Tibial nerve (tissue), 4 donors: ENCODE measurements at regions not wholly inside any gene's neighbourhood (a gene's known extent, or its start where the extent isn't known, plus 50 kb on each side); places are given as distances from the start of the nearest gene placed in this dataset.
"Not testable (repeated sequence)": the region's sequence is repeated elsewhere in the genome, so short reads cannot be mapped to it uniquely, and the experiment has no call there.

Experiments
- DNase-seq, 2 donors: peaks; one replicate each; pipeline ENCODE4 v3.0.0-alpha.2; 2019; ENCODE audit warnings: low spot score in 2 of 2
- H3K27ac ChIP-seq, 4 donors: fragments of 200-600 bp; sonication (generic) in 3 of 4; one replicate each; pipeline ENCODE4 v1.5.1; 2017 to 2019; ENCODE audit warnings: mild to moderate bottlenecking in 1 of 4
- H3K27me3 ChIP-seq, 2 donors: fragments of 200-600 bp; sonication (generic) in 1 of 2; one replicate each; pipeline versions ENCODE4 v1.5.1 to v1.6.0; 2017 to 2019
- H3K36me3 ChIP-seq, 3 donors: fragments of 200-600 bp; sonication (generic); one replicate each; pipeline ENCODE4 v1.5.1; 2018 to 2019
- H3K4me1 ChIP-seq, 4 donors: fragments of 200-600 bp; sonication (generic) in 3 of 4; one replicate each; pipeline ENCODE4 v1.5.1; 2017 to 2019
- H3K4me3 ChIP-seq, 4 donors: fragments of 200-600 bp; sonication (generic) in 3 of 4; one replicate each; pipeline ENCODE4 v1.5.1; 2017 to 2019; ENCODE audit warnings: mild to moderate bottlenecking in 1 of 4, moderate library complexity in 1 of 4
- H3K9me3 ChIP-seq, 4 donors: fragments of 200-600 bp; sonication (generic) in 3 of 4; one replicate each; pipeline ENCODE4 v1.5.1; 2017 to 2019
- EP300 ChIP-seq, 2 donors: sonication (generic); formaldehyde crosslinking; IDR thresholded peaks; one replicate each; pipeline ENCODE4 v1.6.1; 2017; ENCODE audit warnings: antibody characterized with exemption in 2 of 2, mild to moderate bottlenecking in 1 of 2
- POLR2A ChIP-seq, 2 donors: fragments of 450-650 bp; IDR thresholded peaks; one replicate each; pipeline ENCODE4 v1.6.1; 2017; ENCODE audit warnings: antibody characterized with exemption in 2 of 2, mild to moderate bottlenecking in 2 of 2, moderate library complexity in 2 of 2
- WGBS, 2 donors: methylation state at CpG; one replicate each; pipeline ENCODE4 v1.1.5; 2018; 5-methylcytosine and 5-hydroxymethylcytosine counted together
- TF ChIP-seq, protein P1 (sequence below), 5 experiments: fragments of 200-600 bp in 3 of 5; fragments of 450-650 bp in 2 of 5; sonication (generic) in 3 of 5; IDR thresholded peaks; one replicate each; pipeline ENCODE4 v1.5.1; 2016 to 2019; ENCODE audit warnings: antibody characterized with exemption in 5 of 5, mild to moderate bottlenecking in 3 of 5, moderate library complexity in 2 of 5

DNA sequence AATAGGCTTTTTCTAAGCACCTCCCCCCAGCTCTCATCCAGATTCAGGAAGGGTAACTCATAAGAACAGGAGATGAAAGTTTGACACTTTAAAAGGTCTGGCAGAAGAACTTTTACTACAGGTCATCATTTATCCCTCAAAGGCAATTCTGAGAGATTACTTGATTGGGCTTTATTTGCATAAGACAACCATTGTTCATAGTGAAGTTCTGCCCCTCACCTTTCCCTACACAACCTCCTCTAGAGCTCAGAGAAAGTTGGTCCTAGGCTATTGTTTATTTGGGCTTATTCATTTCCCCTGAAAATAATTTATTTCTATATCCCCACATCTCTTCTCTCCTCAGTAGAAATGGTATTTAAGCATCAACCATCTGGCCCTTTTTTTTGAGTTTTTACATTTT lies 568.4 kb downstream of the ZNF608 start:
- no peaks in the 10 kb centered on the region for H3K4me1 ChIP-seq
- no peaks in the 10 kb centered on the region for H3K27me3 ChIP-seq
- H3K4me3 ChIP-seq = no peak overlapping the region
- no peak for DNase-seq
- TF ChIP-seq, protein P1, sequence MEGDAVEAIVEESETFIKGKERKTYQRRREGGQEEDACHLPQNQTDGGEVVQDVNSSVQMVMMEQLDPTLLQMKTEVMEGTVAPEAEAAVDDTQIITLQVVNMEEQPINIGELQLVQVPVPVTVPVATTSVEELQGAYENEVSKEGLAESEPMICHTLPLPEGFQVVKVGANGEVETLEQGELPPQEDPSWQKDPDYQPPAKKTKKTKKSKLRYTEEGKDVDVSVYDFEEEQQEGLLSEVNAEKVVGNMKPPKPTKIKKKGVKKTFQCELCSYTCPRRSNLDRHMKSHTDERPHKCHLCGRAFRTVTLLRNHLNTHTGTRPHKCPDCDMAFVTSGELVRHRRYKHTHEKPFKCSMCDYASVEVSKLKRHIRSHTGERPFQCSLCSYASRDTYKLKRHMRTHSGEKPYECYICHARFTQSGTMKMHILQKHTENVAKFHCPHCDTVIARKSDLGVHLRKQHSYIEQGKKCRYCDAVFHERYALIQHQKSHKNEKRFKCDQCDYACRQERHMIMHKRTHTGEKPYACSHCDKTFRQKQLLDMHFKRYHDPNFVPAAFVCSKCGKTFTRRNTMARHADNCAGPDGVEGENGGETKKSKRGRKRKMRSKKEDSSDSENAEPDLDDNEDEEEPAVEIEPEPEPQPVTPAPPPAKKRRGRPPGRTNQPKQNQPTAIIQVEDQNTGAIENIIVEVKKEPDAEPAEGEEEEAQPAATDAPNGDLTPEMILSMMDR (IDR thresholded peaks at IDR 0.05) = no peak
- TF ChIP-seq POLR2A (IDR thresholded peaks at IDR 0.05) (no peak), EP300 (IDR thresholded peaks at IDR 0.05) (no peak)
- H3K36me3 ChIP-seq = no peaks in the 10 kb centered on the region
- no peak overlapping the region for H3K27ac ChIP-seq
- H3K9me3 ChIP-seq = peaks cover 0 to 7% (median 0%) of the 10 kb centered on the region in 4 donors

DNA sequence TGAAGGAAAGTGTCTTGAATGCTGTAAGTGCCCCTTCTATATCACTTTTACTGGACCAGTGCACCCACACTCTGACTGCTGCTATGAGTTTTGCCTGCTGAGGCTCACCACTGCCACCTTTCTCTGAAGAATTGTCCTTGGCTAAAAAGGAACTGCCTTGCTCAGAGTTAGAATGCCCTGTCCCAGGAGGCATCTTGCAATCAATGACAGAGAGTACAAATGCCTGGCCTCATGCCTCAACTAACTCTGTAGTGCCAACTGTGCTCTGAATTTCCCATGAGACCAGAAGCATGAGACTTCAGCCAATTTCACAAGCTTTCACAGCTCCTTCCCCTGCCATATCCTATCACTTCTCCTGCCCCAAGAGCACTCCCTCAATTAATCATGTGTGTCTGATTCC lies 569.7 kb downstream of the ZNF608 start:
- Histone ChIP-seq H3K36me3 (no peaks in the 10 kb centered on the region), H3K4me3 (no peak overlapping the region), H3K9me3 (peaks cover 0 to 20% (median 5%) of the 10 kb centered on the region in 4 donors), H3K27ac (no peak overlapping the region), H3K27me3 (no peaks in the 10 kb centered on the region), H3K4me1 (no peaks in the 10 kb centered on the region)
- TF ChIP-seq, protein P1 (IDR thresholded peaks at IDR 0.05) = no peak
- TF ChIP-seq POLR2A (IDR thresholded peaks at IDR 0.05) (no peak), EP300 (IDR thresholded peaks at IDR 0.05) (peak in 1 of 2 donors; percentile 9)
- DNase-seq = no peak

DNA sequence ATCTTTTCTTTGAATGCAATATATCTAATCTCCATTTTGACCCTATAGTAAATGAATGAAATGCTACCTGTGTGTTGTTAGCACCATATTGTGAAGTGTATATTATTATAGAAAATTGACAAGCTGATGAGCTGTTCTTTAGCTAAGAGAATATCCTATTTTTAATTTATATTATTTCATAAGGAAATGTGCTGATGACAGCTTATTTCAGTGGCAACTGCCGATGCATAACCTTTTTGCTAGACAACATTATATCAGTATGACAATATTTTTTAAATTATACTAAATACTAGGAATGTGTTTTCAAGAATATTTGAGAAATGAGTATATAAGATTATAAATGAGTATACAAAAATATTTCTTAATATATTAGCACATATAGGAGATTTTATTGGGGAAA lies 573.1 kb downstream of the ZNF608 start:
- no peak for TF ChIP-seq POLR2A (IDR thresholded peaks at IDR 0.05)
- TF ChIP-seq, protein P1 (IDR thresholded peaks at IDR 0.05) = no peak
- TF ChIP-seq EP300 (IDR thresholded peaks at IDR 0.05) = no peak
- Histone ChIP-seq H3K36me3 (no peaks in the 10 kb centered on the region), H3K4me3 (no peak overlapping the region), H3K9me3 (peaks cover 0 to 32% (median 9%) of the 10 kb centered on the region in 4 donors), H3K27ac (no peak overlapping the region), H3K27me3 (no peaks in the 10 kb centered on the region), H3K4me1 (no peaks in the 10 kb centered on the region)
- no peak for DNase-seq
- 94 to 100% methylated on average over 1 of the region's 1 CpG for WGBS, 2 donors

DNA sequence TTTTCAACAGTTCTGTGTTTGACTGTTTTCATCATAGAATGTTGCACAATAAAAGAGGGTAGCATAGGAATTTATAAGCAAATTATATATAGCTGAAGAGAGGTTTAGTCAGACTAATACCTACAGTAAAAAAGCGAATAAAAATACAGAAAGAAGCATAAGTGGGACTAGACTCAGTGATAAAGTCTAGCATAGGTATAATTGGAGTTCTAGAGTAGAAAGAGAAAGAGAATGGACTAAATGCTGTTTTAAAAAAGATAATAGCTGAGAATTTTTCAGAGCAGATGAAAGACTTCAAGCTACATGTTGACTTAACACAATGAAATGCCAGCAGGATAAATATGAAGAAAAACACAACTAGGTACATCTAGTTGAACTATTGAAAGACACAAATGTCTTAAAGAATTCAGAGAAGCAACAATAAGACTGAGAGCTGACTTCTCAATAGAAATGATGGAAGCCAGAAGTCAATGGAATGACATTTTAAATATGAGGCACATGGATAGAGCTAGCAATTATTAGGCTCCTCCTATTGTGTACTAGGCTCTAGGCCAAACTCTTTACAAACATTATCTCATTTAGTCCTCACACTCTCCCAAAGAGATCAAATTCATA lies 573.9 kb downstream of the ZNF608 start:
- no peak for TF ChIP-seq EP300 (IDR thresholded peaks at IDR 0.05)
- TF ChIP-seq, protein P1 (IDR thresholded peaks at IDR 0.05) = no peak
- no peak for TF ChIP-seq POLR2A (IDR thresholded peaks at IDR 0.05)
- 96% methylated on average over 1 of the region's 1 CpG for WGBS, 2 donors

DNA sequence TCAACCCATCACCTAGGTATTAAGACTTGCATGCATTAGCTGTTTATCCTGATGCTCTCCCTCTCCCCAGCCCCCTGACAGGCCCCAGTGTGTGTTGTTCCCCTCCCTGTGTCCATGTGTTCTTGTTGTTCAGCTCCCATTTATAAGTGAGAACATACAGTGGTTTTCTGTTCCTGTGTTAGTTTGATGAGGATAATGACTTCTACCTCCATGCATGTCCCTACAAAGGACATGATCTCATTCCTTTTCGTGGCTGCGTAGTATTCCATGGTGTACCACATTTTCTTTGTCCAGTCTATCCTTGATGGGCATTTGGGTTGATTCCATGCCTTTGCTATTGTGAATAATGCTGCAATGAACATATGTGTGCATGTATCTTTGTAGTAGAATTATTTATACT lies 578.3 kb downstream of the ZNF608 start:
- not testable (repeated sequence) for DNase-seq
- WGBS, 2 donors = 95 to 99% methylated on average over 2 of the region's 2 CpGs
- H3K9me3 ChIP-seq = peaks cover 0 to 25% (median 9%) of the 10 kb centered on the region in 4 donors

More for the DNA sequence above, 573.9 kb downstream of the ZNF608 start:
- no peaks in the 10 kb centered on the region for H3K27me3 ChIP-seq
- H3K4me3 ChIP-seq = no peak overlapping the region
- H3K36me3 ChIP-seq = no peaks in the 10 kb centered on the region
- peaks cover 0 to 32% (median 9%) of the 10 kb centered on the region in 4 donors for H3K9me3 ChIP-seq
- DNase-seq = no peak
- H3K27ac ChIP-seq = no peak overlapping the region
- H3K4me1 ChIP-seq = no peaks in the 10 kb centered on the region

More for the DNA sequence above, 578.3 kb downstream of the ZNF608 start:
- H3K4me1 ChIP-seq, H3K4me3 ChIP-seq, H3K27ac ChIP-seq, H3K36me3 ChIP-seq, H3K27me3 ChIP-seq: not testable (repeated sequence)
